ENCODE measurements at regions not wholly inside any gene's neighbourhood (a gene's known extent, or its start where the extent isn't known, plus 50 kb on each side); places are given as distances from the start of the nearest gene placed in this dataset.

DNA sequence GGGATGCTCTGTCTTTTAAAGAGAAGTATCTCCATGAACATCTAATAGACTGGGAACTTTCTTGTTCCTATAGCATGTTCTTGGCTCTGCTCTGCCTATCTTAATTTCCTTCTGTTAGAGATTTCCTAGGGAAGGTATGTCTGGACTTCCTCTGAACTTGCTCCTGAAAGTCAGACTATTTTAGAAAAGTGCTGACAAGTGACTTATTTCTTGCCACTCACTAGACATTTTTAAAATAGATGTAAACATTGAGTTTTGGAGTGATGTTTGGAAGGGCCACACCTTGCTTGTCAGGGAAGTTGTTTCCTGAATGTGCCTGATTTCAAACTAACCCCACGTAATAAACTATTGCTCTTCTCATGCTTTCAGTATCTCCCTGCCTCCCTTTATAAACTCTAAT, 62.4 kb upstream of the ATP8A1 start:
- H3K4me1 ChIP-seq = no peaks in the 10 kb centered on the region
- H3K27me3 ChIP-seq (replicated peaks; ENCODE audit: control insufficient read depth, insufficient read depth, low read length) = no peaks in the 10 kb centered on the region
- TF ChIP-seq, protein P1, sequence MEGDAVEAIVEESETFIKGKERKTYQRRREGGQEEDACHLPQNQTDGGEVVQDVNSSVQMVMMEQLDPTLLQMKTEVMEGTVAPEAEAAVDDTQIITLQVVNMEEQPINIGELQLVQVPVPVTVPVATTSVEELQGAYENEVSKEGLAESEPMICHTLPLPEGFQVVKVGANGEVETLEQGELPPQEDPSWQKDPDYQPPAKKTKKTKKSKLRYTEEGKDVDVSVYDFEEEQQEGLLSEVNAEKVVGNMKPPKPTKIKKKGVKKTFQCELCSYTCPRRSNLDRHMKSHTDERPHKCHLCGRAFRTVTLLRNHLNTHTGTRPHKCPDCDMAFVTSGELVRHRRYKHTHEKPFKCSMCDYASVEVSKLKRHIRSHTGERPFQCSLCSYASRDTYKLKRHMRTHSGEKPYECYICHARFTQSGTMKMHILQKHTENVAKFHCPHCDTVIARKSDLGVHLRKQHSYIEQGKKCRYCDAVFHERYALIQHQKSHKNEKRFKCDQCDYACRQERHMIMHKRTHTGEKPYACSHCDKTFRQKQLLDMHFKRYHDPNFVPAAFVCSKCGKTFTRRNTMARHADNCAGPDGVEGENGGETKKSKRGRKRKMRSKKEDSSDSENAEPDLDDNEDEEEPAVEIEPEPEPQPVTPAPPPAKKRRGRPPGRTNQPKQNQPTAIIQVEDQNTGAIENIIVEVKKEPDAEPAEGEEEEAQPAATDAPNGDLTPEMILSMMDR (IDR thresholded peaks at IDR 0.05; ENCODE audit: insufficient read depth in 1 of 2, low read depth in 1 of 2, low read length in 1 of 2, severe bottlenecking in 1 of 2, unreplicated experiment in 1 of 2) = no peak
- intact Hi-C loops (cut with micrococcal nuclease; ENCODE audit: unreplicated experiment) = no loop called here
- no peak for DNase-seq
- ChIA-PET POLR2A (no interaction called here), CTCF (no interaction called here)
- H3K4me1 Mint-ChIP-seq (ENCODE audit: low read depth, unreplicated experiment) = no peaks in the 10 kb centered on the region
- H3K9me3 Mint-ChIP-seq (ENCODE audit: unreplicated experiment) = no peaks in the 10 kb centered on the region
- H3K27me3 Mint-ChIP-seq (ENCODE audit: insufficient read depth, unreplicated experiment) = no peaks in the 10 kb centered on the region
- no peak overlapping the region for H3K27ac Mint-ChIP-seq (ENCODE audit: unreplicated experiment)
- no peak overlapping the region for H3K4me3 Mint-ChIP-seq (ENCODE audit: unreplicated experiment)
- H3K9me3 ChIP-seq = no peaks in the 10 kb centered on the region
- H3K36me3 ChIP-seq (ENCODE audit: control insufficient read depth, insufficient read depth, low read length) = no peaks in the 10 kb centered on the region
- H3K36me3 Mint-ChIP-seq (ENCODE audit: insufficient read depth, unreplicated experiment) = no peaks in the 10 kb centered on the region
- no TSS peak for BruUV-seq (replicated peaks)
- H3K4me3 ChIP-seq (ENCODE audit: low read depth, low read length) = no peak overlapping the region

- Histone ChIP-seq H3K9me3 (no peaks in the 10 kb centered on the region), H3K36me3 (ENCODE audit: control insufficient read depth, insufficient read depth, low read length) (no peaks in the 10 kb centered on the region), H3K4me3 (ENCODE audit: low read depth, low read length) (no peak overlapping the region), H3K27me3 (replicated peaks; ENCODE audit: control insufficient read depth, insufficient read depth, low read length) (no peaks in the 10 kb centered on the region), H3K4me1 (no peaks in the 10 kb centered on the region)
- Mint-ChIP-seq H3K4me1 (ENCODE audit: low read depth, unreplicated experiment) (no peaks in the 10 kb centered on the region), H3K36me3 (ENCODE audit: insufficient read depth, unreplicated experiment) (no peaks in the 10 kb centered on the region), H3K4me3 (ENCODE audit: unreplicated experiment) (no peak overlapping the region), H3K27ac (ENCODE audit: unreplicated experiment) (no peak overlapping the region), H3K9me3 (ENCODE audit: unreplicated experiment) (no peaks in the 10 kb centered on the region), H3K27me3 (ENCODE audit: insufficient read depth, unreplicated experiment) (no peaks in the 10 kb centered on the region)
- ChIA-PET CTCF (no interaction called here), POLR2A (no interaction called here)
- BruUV-seq (replicated peaks) = no TSS peak
- TF ChIP-seq, protein P1 (IDR thresholded peaks at IDR 0.05; ENCODE audit: insufficient read depth in 1 of 2, low read depth in 1 of 2, low read length in 1 of 2, severe bottlenecking in 1 of 2, unreplicated experiment in 1 of 2) = no peak
- intact Hi-C loops (cut with micrococcal nuclease; ENCODE audit: unreplicated experiment) = no loop called here
- no peak for DNase-seq
Observed at GRCh38 chr4:42718336-42718735, 61.4 kb upstream of the ATP8A1 start.

DNA sequence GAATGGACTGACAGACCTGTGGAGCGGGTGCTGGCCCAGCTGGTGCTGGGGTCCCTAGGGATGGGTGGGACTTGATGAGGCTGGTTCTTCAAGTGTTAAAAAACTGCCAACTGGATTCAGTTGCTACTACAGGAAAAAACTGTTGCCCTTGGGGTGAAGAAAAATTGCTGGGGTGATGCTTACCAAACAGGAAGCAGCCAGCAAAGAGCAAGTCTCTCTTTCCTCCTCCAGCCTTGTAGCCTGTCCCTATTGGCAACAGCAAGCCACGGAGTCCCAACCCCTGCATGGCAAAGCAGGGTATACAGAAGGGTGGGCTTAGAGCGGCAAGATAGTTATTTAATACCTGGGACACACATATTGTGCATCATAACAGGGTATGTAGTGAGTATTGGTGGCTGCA, 60.1 kb upstream of the ATP8A1 start:
- no peaks in the 10 kb centered on the region for H3K4me1 ChIP-seq
- Mint-ChIP-seq H3K27me3 (ENCODE audit: insufficient read depth, unreplicated experiment) (no peaks in the 10 kb centered on the region), H3K4me3 (ENCODE audit: unreplicated experiment) (no peak overlapping the region), H3K4me1 (ENCODE audit: low read depth, unreplicated experiment) (no peaks in the 10 kb centered on the region), H3K36me3 (ENCODE audit: insufficient read depth, unreplicated experiment) (no peaks in the 10 kb centered on the region), H3K27ac (ENCODE audit: unreplicated experiment) (no peak overlapping the region), H3K9me3 (ENCODE audit: unreplicated experiment) (no peaks in the 10 kb centered on the region)
- no peaks in the 10 kb centered on the region for H3K9me3 ChIP-seq
- ChIA-PET CTCF (no interaction called here), POLR2A (no interaction called here)
- H3K36me3 ChIP-seq (ENCODE audit: control insufficient read depth, insufficient read depth, low read length) = no peaks in the 10 kb centered on the region
- H3K27me3 ChIP-seq (replicated peaks; ENCODE audit: control insufficient read depth, insufficient read depth, low read length) = no peaks in the 10 kb centered on the region
- intact Hi-C loops (cut with micrococcal nuclease; ENCODE audit: unreplicated experiment) = no loop called here
- DNase-seq = no peak
- no peak overlapping the region for H3K4me3 ChIP-seq (ENCODE audit: low read depth, low read length)
- no TSS peak for BruUV-seq (replicated peaks)
- TF ChIP-seq, protein P1 (IDR thresholded peaks at IDR 0.05; ENCODE audit: insufficient read depth in 1 of 2, low read depth in 1 of 2, low read length in 1 of 2, severe bottlenecking in 1 of 2, unreplicated experiment in 1 of 2) = no peak
